IMR-90 (cell line): ENCODE measurements at regions not wholly inside any gene's neighbourhood (a gene's known extent, or its start where the extent isn't known, plus 50 kb on each side); places are given as distances from the start of the nearest gene placed in this dataset.

Source experiments
- ATAC-seq: fragments of 200-7000 bp; cut with Tn5 transposase; 2 replicates; pipeline ENCODE4 v1.9.1; 2020; ENCODE audit warnings: low read depth, mild to moderate bottlenecking, moderate library complexity
- BruUV-seq: library from RNA; stranded (reverse); fragments of 400-500 nt; replicated peaks from 2 replicates; lab custom pipeline; 2021; lab: Mats Ljungman, UMichigan
- CTCF ChIA-PET: fragments of 300-600 bp; formaldehyde crosslinking; extraction: SDS; loops from one replicate; lab custom pipeline; 2021; ENCODE audit warnings: antibody characterized with exemption; lab: Yijun Ruan, JAX
- POLR2A ChIA-PET: fragments of 300-600 bp; sonication (Branson Sonifier 250); formaldehyde crosslinking; loops from one replicate; lab custom pipeline; 2022; ENCODE audit warnings: antibody characterized with exemption; ENCODE audit not compliant: unreplicated experiment; lab: Charles Lee
- DNase-seq: peaks from one replicate; pipeline ENCODE4 v3.0.0; 2013
- H2AFZ ChIP-seq: replicated peaks from 2 replicates; pipeline ENCODE3; 2013; ENCODE audit warnings: low read length, mild to moderate bottlenecking; ENCODE audit not compliant: poor library complexity
- H2AK5ac ChIP-seq: 2 replicates; pipeline ENCODE4 v1.6.1; 2013; ENCODE audit warnings: low read depth, low read length, inconsistent platforms
- H2AK9ac ChIP-seq: replicated peaks from 2 replicates; pipeline ENCODE3; 2013; ENCODE audit warnings: mild to moderate bottlenecking, low read depth, low read length, moderate library complexity; ENCODE audit not compliant: poor library complexity
- H2BK120ac ChIP-seq: 2 replicates; pipeline ENCODE4 v1.6.1; 2013; ENCODE audit warnings: low read depth, low read length, inconsistent platforms
- H2BK15ac ChIP-seq: 3 replicates; pipeline ENCODE4 v1.6.1; 2013; ENCODE audit warnings: low read depth, low read length, inconsistent platforms
- H2BK20ac ChIP-seq: 2 replicates; pipeline ENCODE4 v1.6.1; 2013; ENCODE audit warnings: low read depth, mild to moderate bottlenecking, inconsistent platforms, low read length, moderate library complexity
- H2BK5ac ChIP-seq: 2 replicates; pipeline ENCODE4 v1.6.1; 2013; ENCODE audit warnings: mild to moderate bottlenecking, low read depth, low read length, inconsistent platforms; ENCODE audit not compliant: poor library complexity, severe bottlenecking
- H3K14ac ChIP-seq: replicated peaks from 2 replicates; pipeline ENCODE4 v1.6.1; 2013; ENCODE audit warnings: low read depth, low read length, inconsistent platforms
- H3K18ac ChIP-seq: 2 replicates; pipeline ENCODE4 v1.6.1; 2013; ENCODE audit warnings: low read depth, low read length, control low read depth
- H3K23ac ChIP-seq: 2 replicates; pipeline ENCODE4 v1.6.1; 2013; ENCODE audit warnings: low read depth, low read length, inconsistent platforms
- H3K27ac ChIP-seq: 2 replicates; pipeline ENCODE4 v1.5.1; 2013; ENCODE audit warnings: mild to moderate bottlenecking, control low read depth, low read length; ENCODE audit not compliant: insufficient read depth
- H3K27me3 ChIP-seq: 2 replicates; pipeline ENCODE4 v1.6.1; 2013; ENCODE audit warnings: low read length; ENCODE audit not compliant: control insufficient read depth, insufficient read depth
- H3K36me3 ChIP-seq: 2 replicates; pipeline ENCODE4 v1.6.1; 2013; ENCODE audit warnings: low read length, mixed read lengths; ENCODE audit not compliant: control insufficient read depth, insufficient read depth
- H3K4ac ChIP-seq: 2 replicates; pipeline ENCODE4 v1.6.1; 2013; ENCODE audit warnings: low read depth, low read length, inconsistent platforms
- H3K4me1 ChIP-seq: 2 replicates; pipeline ENCODE4 v1.6.1; 2013; ENCODE audit warnings: low read length, mixed read lengths; ENCODE audit not compliant: control insufficient read depth, insufficient read depth
- H3K4me2 ChIP-seq: 2 replicates; pipeline ENCODE4 v1.6.1; 2013; ENCODE audit warnings: low read depth, mild to moderate bottlenecking, control low read depth, low read length, moderate library complexity
- H3K4me3 ChIP-seq: 2 replicates; pipeline ENCODE4 v1.5.1; 2013; ENCODE audit warnings: low read depth, mild to moderate bottlenecking, control low read depth, low read length, moderate library complexity; ENCODE audit not compliant: insufficient read depth
- H3K56ac ChIP-seq: 2 replicates; pipeline ENCODE4 v1.6.1; 2013; ENCODE audit warnings: low read length, inconsistent platforms; ENCODE audit not compliant: insufficient read depth; ENCODE audit errors: extremely low read depth
- H3K79me1 ChIP-seq, 2 experiments: 2 replicates each; pipeline ENCODE4 v1.6.1; 2013; ENCODE audit warnings: low read length in 2 of 2, inconsistent platforms in 1 of 2, low read depth in 1 of 2
- H3K9ac ChIP-seq: 2 replicates; pipeline ENCODE4 v1.6.1; 2013; ENCODE audit warnings: low read depth, low read length, control low read depth
- H3K9me1 ChIP-seq: 2 replicates; pipeline ENCODE4 v1.6.1; 2013; ENCODE audit warnings: low read length, inconsistent platforms; ENCODE audit not compliant: insufficient read depth
- H3K9me3 ChIP-seq: 2 replicates; pipeline ENCODE4 v1.6.1; 2013; ENCODE audit warnings: low read length; ENCODE audit not compliant: control insufficient read depth, insufficient read depth
- H4K20me1 ChIP-seq: 2 replicates; pipeline ENCODE4 v1.6.1; 2013; ENCODE audit warnings: low read length, inconsistent platforms; ENCODE audit not compliant: insufficient read depth
- H4K5ac ChIP-seq: 2 replicates; pipeline ENCODE4 v1.6.1; 2013; ENCODE audit warnings: mild to moderate bottlenecking, low read depth, low read length, control low read depth
- H4K8ac ChIP-seq, 2 experiments: 2 replicates each; pipeline ENCODE4 v1.6.1; 2013; ENCODE audit warnings: low read depth in 2 of 2, low read length in 2 of 2, control low read depth in 1 of 2, inconsistent platforms in 1 of 2
- H4K91ac ChIP-seq: 2 replicates; pipeline ENCODE4 v1.6.1; 2013; ENCODE audit warnings: low read depth, low read length, inconsistent platforms; ENCODE audit not compliant: insufficient read depth
- BHLHE40 ChIP-seq: fragments of 150-350 bp; IDR thresholded peaks from 2 replicates; pipeline ENCODE4 v1.6.1; 2016; ENCODE audit warnings: mild to moderate bottlenecking, low read depth, low read length
- CEBPB ChIP-seq: IDR thresholded peaks from 2 replicates; pipeline ENCODE4 v1.6.1; 2012; ENCODE audit warnings: low read depth, low read length, improper control_type of control experiment
- CHD1 ChIP-seq: IDR thresholded peaks from 2 replicates; pipeline ENCODE4 v1.6.1; 2012; ENCODE audit warnings: low read depth, low read length, improper control_type of control experiment
- CTCF ChIP-seq: conservative IDR thresholded peaks from 2 replicates; pipeline ENCODE4 v1.5.1; 2012; ENCODE audit warnings: mild to moderate bottlenecking, low read depth, low read length, improper control_type of control experiment
- ELK1 ChIP-seq: fragments of 150-350 bp; IDR thresholded peaks from 2 replicates; pipeline ENCODE4 v1.6.1; 2016; ENCODE audit warnings: low read depth, mild to moderate bottlenecking, low read length, moderate library complexity, borderline replicate concordance
- FOS ChIP-seq: fragments of 150-350 bp; IDR thresholded peaks from 2 replicates; pipeline ENCODE4 v1.6.1; 2016; ENCODE audit warnings: low read depth, low read length
- MAFK ChIP-seq: IDR thresholded peaks from 2 replicates; pipeline ENCODE4 v1.6.1; 2012; ENCODE audit warnings: low read depth, low read length, improper control_type of control experiment
- MAZ ChIP-seq: IDR thresholded peaks from 2 replicates; pipeline ENCODE4 v1.6.1; 2012; ENCODE audit warnings: low read depth, mild to moderate bottlenecking, low read length, improper control_type of control experiment, moderate library complexity, borderline replicate concordance
- MXI1 ChIP-seq: IDR thresholded peaks from 2 replicates; pipeline ENCODE4 v1.6.1; 2012; ENCODE audit warnings: low read depth, mild to moderate bottlenecking, low read length, moderate library complexity, borderline replicate concordance
- NFE2L2 ChIP-seq: fragments of 150-350 bp; IDR thresholded peaks from 2 replicates; pipeline ENCODE4 v1.6.1; 2016; ENCODE audit warnings: low read depth, mild to moderate bottlenecking, low read length
- POLR2A ChIP-seq: IDR thresholded peaks from 2 replicates; pipeline ENCODE4 v1.6.1; 2012; ENCODE audit warnings: mild to moderate bottlenecking, low read depth, low read length
- RAD21 ChIP-seq: IDR thresholded peaks from 2 replicates; pipeline ENCODE4 v1.6.1; 2012; ENCODE audit warnings: low read length, improper control_type of control experiment
- RCOR1 ChIP-seq: IDR thresholded peaks from 2 replicates; pipeline ENCODE4 v1.6.1; 2012; ENCODE audit warnings: mild to moderate bottlenecking, low read length, improper control_type of control experiment; ENCODE audit not compliant: insufficient replicate concordance
- RFX5 ChIP-seq: IDR thresholded peaks from 2 replicates; pipeline ENCODE4 v1.8.0; 2012; ENCODE audit warnings: low read depth, mild to moderate bottlenecking, low read length, moderate library complexity
- SMC3 ChIP-seq: fragments of 150-350 bp; IDR thresholded peaks from 2 replicates; pipeline ENCODE4 v1.6.1; 2016; ENCODE audit warnings: low read depth, mild to moderate bottlenecking, antibody characterized with exemption, low read length, moderate library complexity
- USF2 ChIP-seq: fragments of 150-350 bp; IDR thresholded peaks from 2 replicates; pipeline ENCODE4 v1.6.1; 2017; ENCODE audit warnings: mild to moderate bottlenecking, antibody characterized with exemption, low read length, low read depth
- whole genome bisulfite sequencing, 2 experiments: methylation state at CpG; one replicate each; pipeline versions ENCODE4 v1.1.5 to v1.1.7; 2013; ENCODE audit warnings: missing lambda C conversion rate in 2 of 2; ENCODE audit not compliant: insufficient read length in 1 of 2; ENCODE audit errors: extremely low coverage in 2 of 2; 5-methylcytosine and 5-hydroxymethylcytosine counted together
- dilution Hi-C: fragments of 300-500 bp; cut with HindIII; formaldehyde crosslinking; loops from one replicate; pipeline ENCODE4 v1.14.3; 2018; ENCODE audit warnings: low sequenced_read_pairs; ENCODE audit not compliant: unreplicated experiment
- in situ Hi-C: fragments of 300-500 bp; cut with MboI; formaldehyde crosslinking; loops from 3 replicates; pipeline ENCODE4 v1.14.3; 2019; ENCODE audit warnings: low sequenced_read_pairs, inconsistent platforms, mixed read lengths
- intact Hi-C: fragments of 100-400 bp; cut with micrococcal nuclease; formaldehyde crosslinking; loops from 2 replicates; pipeline ENCODE4 v1.10.0; 2022

GRCh38 chr5:17080361-17080760 lies 137.1 kb upstream of the BASP1 start:
- no peaks in the 10 kb centered on the region for H3K27me3 ChIP-seq
- TF ChIP-seq CEBPB (no peak), MXI1 (no peak), FOS (no peak), CTCF (no peak), MAZ (no peak), CHD1 (no peak), POLR2A (no peak), USF2 (no peak), SMC3 (no peak), BHLHE40 (no peak), RFX5 (no peak), RAD21 (no peak), NFE2L2 (no peak), RCOR1 (no peak), MAFK (no peak), ELK1 (no peak)
- no CpG with 5 or more reads among the region's 4 CpGs for whole genome bisulfite sequencing, 2 experiments
- ChIA-PET CTCF (no interaction called here), POLR2A (no interaction called here)
- no peak overlapping the region for H2BK5ac ChIP-seq
- dilution Hi-C loops (no loop called here), in situ Hi-C loops (no loop called here), intact Hi-C loops (no loop called here)
- no peak overlapping the region for H3K4me3 ChIP-seq
- H2AFZ ChIP-seq: no peak overlapping the region
- H2BK120ac ChIP-seq: no peak overlapping the region
- no peak overlapping the region for H4K91ac ChIP-seq
- H3K9ac ChIP-seq: no peak overlapping the region
- H3K18ac ChIP-seq: no peak overlapping the region
- no TSS peak for BruUV-seq
- H4K8ac ChIP-seq: no peak overlapping the region
- H2BK15ac ChIP-seq: no peak overlapping the region
- H3K56ac ChIP-seq: no peak overlapping the region
- no peak for DNase-seq
- H2AK9ac ChIP-seq: no peak overlapping the region
- no peak overlapping the region for H3K27ac ChIP-seq
- H3K9me1 ChIP-seq: no peaks in the 10 kb centered on the region
- H3K4me2 ChIP-seq: no peak overlapping the region
- no peak overlapping the region for H2BK20ac ChIP-seq
- no peak overlapping the region for H2AK5ac ChIP-seq
- H3K79me1 ChIP-seq: no peaks in the 10 kb centered on the region
- H4K20me1 ChIP-seq: no peaks in the 10 kb centered on the region
- no peak for ATAC-seq
- H3K36me3 ChIP-seq: no peaks in the 10 kb centered on the region
- no peak overlapping the region for H4K5ac ChIP-seq
- H3K4me1 ChIP-seq: no peaks in the 10 kb centered on the region; the same call in 1 of the 2 replicates
- H3K9me3 ChIP-seq: no peaks in the 10 kb centered on the region
- no peak overlapping the region for H3K14ac ChIP-seq
- H3K4ac ChIP-seq: no peak overlapping the region
- no peak overlapping the region for H3K23ac ChIP-seq
